ENCODE measurements at regions not wholly inside any gene's neighbourhood (a gene's known extent, or its start where the extent isn't known, plus 50 kb on each side); places are given as distances from the start of the nearest gene placed in this dataset.

GRCh38 chr6:21467091-21467490, 126.5 kb upstream of the SOX4 start:
- TF ChIP-seq CTCF (IDR thresholded peaks at IDR 0.05) (no peak), POLR2A (IDR thresholded peaks at IDR 0.05) (no peak)
